Renal cortical epithelial cell (primary cell): ENCODE measurements at regions not wholly inside any gene's neighbourhood (a gene's known extent, or its start where the extent isn't known, plus 50 kb on each side); places are given as distances from the start of the nearest gene placed in this dataset.
"Not testable (repeated sequence)": the region's sequence is repeated elsewhere in the genome, so short reads cannot be mapped to it uniquely, and the experiment has no call there.

Source experiments
- DNase-seq: peaks from one replicate; pipeline ENCODE4 v3.0.0-alpha.2; 2011; ENCODE audit warnings: low read depth

GRCh38 chr14:53857625-53858344 is 98.8 kb downstream of the BMP4 start:
- DNase-seq, result no peak

GRCh38 chr14:53855574-53855973 is 101.1 kb downstream of the BMP4 start:
- no peak for DNase-seq

GRCh38 chr14:53855127-53855526 is 101.5 kb downstream of the BMP4 start:
- DNase-seq, result peak; percentile 54

GRCh38 chr14:53851394-53852090 is 105.1 kb downstream of the BMP4 start:
- DNase-seq, result no peak

- peak; percentile 87 for DNase-seq
Observed at GRCh38 chr14:53850714-53851296, 105.8 kb downstream of the BMP4 start.

- no peak for DNase-seq
Observed at GRCh38 chr14:53849549-53849948, 107.1 kb downstream of the BMP4 start.

- DNase-seq, result no peak
Observed at GRCh38 chr14:53848854-53849253, 107.8 kb downstream of the BMP4 start.

- DNase-seq, result no peak
Observed at GRCh38 chr14:53847881-53848280, 108.7 kb downstream of the BMP4 start.

- DNase-seq, result no peak
Observed at GRCh38 chr14:53847057-53847456, 109.6 kb downstream of the BMP4 start.

- peak; percentile 36 for DNase-seq
Observed at GRCh38 chr14:53845813-53846693, 110.6 kb downstream of the BMP4 start.

- DNase-seq, result peak; percentile 92
Observed at GRCh38 chr14:53842938-53843337, 113.7 kb downstream of the BMP4 start.

GRCh38 chr14:53841109-53842099 is 115.2 kb downstream of the BMP4 start:
- peak; percentile 82 for DNase-seq

- peak; percentile 93 for DNase-seq
Observed at GRCh38 chr14:53840444-53840843, 116.2 kb downstream of the BMP4 start.

- no peak for DNase-seq
Observed at GRCh38 chr14:53838374-53838773, 118.3 kb downstream of the BMP4 start.

- not testable (repeated sequence) for DNase-seq
Observed at GRCh38 chr14:53837656-53838055, 119.0 kb downstream of the BMP4 start.

- peak; percentile 72 for DNase-seq
Observed at GRCh38 chr14:53836551-53836950, 120.1 kb downstream of the BMP4 start.

GRCh38 chr14:53828820-53829219 is 127.8 kb downstream of the BMP4 start:
- no peak for DNase-seq

- DNase-seq, result no peak
Observed at GRCh38 chr14:53824061-53824460, 132.6 kb downstream of the BMP4 start.

GRCh38 chr14:53814392-53814791 is 142.2 kb downstream of the BMP4 start:
- DNase-seq, result no peak

- no peak for DNase-seq
Observed at GRCh38 chr14:53810221-53810620, 146.4 kb downstream of the BMP4 start.

GRCh38 chr14:53808042-53808441 is 148.6 kb downstream of the BMP4 start:
- no peak for DNase-seq
